ENCODE measurements at regions not wholly inside any gene's neighbourhood (a gene's known extent, or its start where the extent isn't known, plus 50 kb on each side); places are given as distances from the start of the nearest gene placed in this dataset.
A peak's percentile ranks its signal among the peaks of the same experiment; 100 is the strongest.

DNA sequence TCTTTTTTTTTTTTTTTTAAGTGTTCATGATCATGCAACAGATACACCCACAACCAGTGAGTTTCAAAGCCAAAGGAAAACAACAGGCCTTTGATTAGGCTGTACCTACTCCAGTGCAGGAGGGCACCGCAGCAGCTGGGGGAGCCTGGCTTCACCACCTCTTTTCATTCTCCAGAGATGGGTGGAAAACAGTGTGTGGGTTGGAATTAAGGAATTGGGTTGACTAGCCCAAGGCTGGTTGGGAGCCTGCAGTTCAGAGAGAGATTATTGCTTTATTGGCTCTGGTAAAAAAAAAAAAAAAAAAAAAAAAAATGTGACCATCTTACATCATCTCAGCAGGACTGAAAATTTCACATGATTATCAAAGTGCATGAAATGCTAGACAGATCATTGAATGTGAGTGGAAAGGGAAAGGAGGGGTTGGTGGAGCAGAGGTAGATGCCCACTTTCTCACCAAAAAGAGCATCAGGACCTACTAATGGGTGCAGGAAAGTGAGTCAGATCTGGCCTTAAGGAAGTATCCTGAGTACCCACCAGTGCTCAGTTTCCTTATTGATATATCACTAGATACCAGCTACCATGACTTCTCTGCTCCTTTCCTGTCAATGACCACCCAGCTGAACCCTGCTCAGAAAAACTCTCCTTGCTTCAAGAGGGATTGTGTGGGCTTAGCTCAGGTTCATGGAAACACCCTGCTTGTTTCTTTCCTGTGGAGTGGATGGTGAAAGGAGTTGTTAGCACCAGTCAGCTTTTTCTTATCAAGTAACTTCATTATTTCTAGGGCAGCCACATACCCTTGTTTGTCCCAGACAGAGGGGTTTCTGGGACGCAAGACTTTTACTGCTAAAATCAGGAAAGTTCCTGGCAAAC is 54.8 kb upstream of the DYRK2 start:
- DNase-seq = peak in 1 of 2 donors; percentile 5

- no peak for DNase-seq
Observed at GRCh38 chr12:67594888-67595287, 53.7 kb upstream of the DYRK2 start.

DNA sequence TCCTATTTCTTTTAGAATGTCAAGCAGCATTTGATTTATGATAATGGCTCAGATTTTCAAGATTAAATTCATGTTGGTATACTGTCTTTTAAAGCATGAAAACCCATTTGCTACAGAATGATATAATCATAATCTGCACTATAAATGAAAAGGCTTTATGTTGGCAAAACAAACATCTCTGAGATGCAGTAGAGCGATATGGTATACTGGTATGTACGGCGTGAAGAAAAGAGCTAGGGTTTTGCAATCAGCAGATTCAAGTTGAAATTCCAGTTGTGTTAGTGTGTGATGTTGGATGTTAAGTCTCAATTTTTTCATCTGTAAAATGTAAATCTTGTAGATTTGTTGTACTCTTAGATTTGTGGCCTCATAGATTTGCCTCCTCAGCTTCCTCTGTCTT is 53.2 kb upstream of the DYRK2 start:
- DNase-seq = no peak

- no peak for DNase-seq
Observed at GRCh38 chr12:67598598-67598997, 49.9 kb upstream of the DYRK2 start.

All from inflammatory macrophage treated with lipopolysaccharide for 1 hour (primary cell).